BE2C (cell line): ENCODE measurements at regions not wholly inside any gene's neighbourhood (a gene's known extent, or its start where the extent isn't known, plus 50 kb on each side); places are given as distances from the start of the nearest gene placed in this dataset.

Experiments used
- DNase-seq: peaks from one replicate; pipeline ENCODE4 v3.0.0-alpha.2; 2020
- H3K27me3 ChIP-seq: fragments of 250-450 bp; sonication (Bioruptor Pico); 2 replicates; pipeline ENCODE4 v1.5.1; 2020; ENCODE audit warnings: mild to moderate bottlenecking
- H3K36me3 ChIP-seq: fragments of 250-450 bp; sonication (Bioruptor Pico); 2 replicates; pipeline ENCODE4 v1.5.1; 2020; ENCODE audit warnings: mild to moderate bottlenecking
- H3K4me1 ChIP-seq: fragments of 250-450 bp; sonication (Bioruptor Pico); 2 replicates; pipeline ENCODE4 v1.5.1; 2020
- H3K4me3 ChIP-seq: 2 replicates; pipeline ENCODE4 v1.5.1; 2011; ENCODE audit warnings: low read depth, low read length
- H3K9me3 ChIP-seq: fragments of 250-450 bp; sonication (Bioruptor Pico); 2 replicates; pipeline ENCODE4 v1.5.1; 2020
- CTCF ChIP-seq: IDR thresholded peaks from 2 replicates; pipeline ENCODE4 v1.5.1; 2012; ENCODE audit warnings: mild to moderate bottlenecking, low read depth, low read length

- H3K36me3 ChIP-seq = no peaks in the 10 kb centered on the region
- no peak overlapping the region for H3K4me3 ChIP-seq
- no peak for DNase-seq
- H3K9me3 ChIP-seq = no peaks in the 10 kb centered on the region
- no peak for TF ChIP-seq CTCF
- no peaks in the 10 kb centered on the region for H3K27me3 ChIP-seq
- no peaks in the 10 kb centered on the region for H3K4me1 ChIP-seq
Measured at GRCh38 chr3:10635446-10636076, 130.2 kb upstream of the ATP2B2 start.

- TF ChIP-seq CTCF = no peak
- no peaks in the 10 kb centered on the region for H3K36me3 ChIP-seq
- no peaks in the 10 kb centered on the region for H3K4me1 ChIP-seq
- no peak for DNase-seq
- H3K4me3 ChIP-seq = no peak overlapping the region
- H3K9me3 ChIP-seq = no peaks in the 10 kb centered on the region
- H3K27me3 ChIP-seq = no peaks in the 10 kb centered on the region
Measured at GRCh38 chr3:10637342-10637741, 132.0 kb upstream of the ATP2B2 start.

GRCh38 chr3:10638466-10638865, 133.1 kb upstream of the ATP2B2 start:
- DNase-seq = no peak
- H3K9me3 ChIP-seq = no peaks in the 10 kb centered on the region
- TF ChIP-seq CTCF = no peak
- H3K4me3 ChIP-seq = no peak overlapping the region
- H3K27me3 ChIP-seq = no peaks in the 10 kb centered on the region
- H3K36me3 ChIP-seq = no peaks in the 10 kb centered on the region
- no peaks in the 10 kb centered on the region for H3K4me1 ChIP-seq

GRCh38 chr3:10641760-10642159, 136.4 kb upstream of the ATP2B2 start:
- Histone ChIP-seq H3K27me3 (no peaks in the 10 kb centered on the region), H3K4me1 (no peaks in the 10 kb centered on the region), H3K9me3 (no peaks in the 10 kb centered on the region), H3K36me3 (no peaks in the 10 kb centered on the region), H3K4me3 (no peak overlapping the region)
- TF ChIP-seq CTCF = no peak
- DNase-seq = no peak

- Histone ChIP-seq H3K4me3 (no peak overlapping the region), H3K36me3 (no peaks in the 10 kb centered on the region), H3K4me1 (no peaks in the 10 kb centered on the region), H3K27me3 (no peaks in the 10 kb centered on the region), H3K9me3 (no peaks in the 10 kb centered on the region)
- no peak for DNase-seq
- no peak for TF ChIP-seq CTCF
Measured at GRCh38 chr3:10644189-10644588, 138.8 kb upstream of the ATP2B2 start.

- Histone ChIP-seq H3K4me3 (no peak overlapping the region), H3K9me3 (no peaks in the 10 kb centered on the region), H3K27me3 (no peaks in the 10 kb centered on the region), H3K36me3 (no peaks in the 10 kb centered on the region), H3K4me1 (no peaks in the 10 kb centered on the region)
- TF ChIP-seq CTCF = no peak
- DNase-seq = no peak
Measured at GRCh38 chr3:10645800-10646199, 140.4 kb upstream of the ATP2B2 start.
